ENCODE measurements at regions not wholly inside any gene's neighbourhood (a gene's known extent, or its start where the extent isn't known, plus 50 kb on each side); places are given as distances from the start of the nearest gene placed in this dataset.

DNA sequence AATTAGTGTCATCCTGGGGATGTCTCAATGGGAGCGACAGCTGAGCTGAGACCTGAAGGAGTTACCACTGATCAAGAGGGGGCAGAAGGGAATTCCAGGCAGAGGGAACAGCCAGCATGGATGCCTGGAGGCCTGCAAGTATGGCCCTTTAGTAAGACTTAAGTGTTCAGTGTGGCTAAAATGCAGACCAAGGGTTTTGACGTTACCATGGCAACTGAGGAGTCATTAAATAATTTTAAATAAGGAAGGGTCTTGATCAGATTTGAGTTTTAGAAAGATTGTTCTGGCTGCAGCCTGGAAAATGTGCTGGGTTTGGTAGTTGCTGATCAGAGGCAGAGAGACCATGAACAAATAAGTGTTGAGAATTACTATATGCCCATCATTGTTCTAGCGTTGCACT, 285.5 kb downstream of the USP46 start:
- no peak for TF ChIP-seq EZH2 (IDR thresholded peaks at IDR 0.05; ENCODE audit: low read depth)
- TF ChIP-seq, protein P1, sequence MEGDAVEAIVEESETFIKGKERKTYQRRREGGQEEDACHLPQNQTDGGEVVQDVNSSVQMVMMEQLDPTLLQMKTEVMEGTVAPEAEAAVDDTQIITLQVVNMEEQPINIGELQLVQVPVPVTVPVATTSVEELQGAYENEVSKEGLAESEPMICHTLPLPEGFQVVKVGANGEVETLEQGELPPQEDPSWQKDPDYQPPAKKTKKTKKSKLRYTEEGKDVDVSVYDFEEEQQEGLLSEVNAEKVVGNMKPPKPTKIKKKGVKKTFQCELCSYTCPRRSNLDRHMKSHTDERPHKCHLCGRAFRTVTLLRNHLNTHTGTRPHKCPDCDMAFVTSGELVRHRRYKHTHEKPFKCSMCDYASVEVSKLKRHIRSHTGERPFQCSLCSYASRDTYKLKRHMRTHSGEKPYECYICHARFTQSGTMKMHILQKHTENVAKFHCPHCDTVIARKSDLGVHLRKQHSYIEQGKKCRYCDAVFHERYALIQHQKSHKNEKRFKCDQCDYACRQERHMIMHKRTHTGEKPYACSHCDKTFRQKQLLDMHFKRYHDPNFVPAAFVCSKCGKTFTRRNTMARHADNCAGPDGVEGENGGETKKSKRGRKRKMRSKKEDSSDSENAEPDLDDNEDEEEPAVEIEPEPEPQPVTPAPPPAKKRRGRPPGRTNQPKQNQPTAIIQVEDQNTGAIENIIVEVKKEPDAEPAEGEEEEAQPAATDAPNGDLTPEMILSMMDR (conservative IDR thresholded peaks at IDR 0.05) = no peak

Data from PC-9 (cell line).